ENCODE measurements at regions not wholly inside any gene's neighbourhood (a gene's known extent, or its start where the extent isn't known, plus 50 kb on each side); places are given as distances from the start of the nearest gene placed in this dataset.

- DNase-seq (ENCODE audit: low read depth), result no peak
Observed at GRCh38 chr3:46146548-46146947, 61.6 kb downstream of the CCR1 start.

- no peak for DNase-seq (ENCODE audit: low read depth)
Observed at GRCh38 chr3:46146021-46146420, 62.1 kb downstream of the CCR1 start.

GRCh38 chr3:46145147-46145546 lies 63.0 kb downstream of the CCR1 start:
- no peak for DNase-seq (ENCODE audit: low read depth)

GRCh38 chr3:46143951-46144473 lies 64.1 kb downstream of the CCR1 start:
- no peak for DNase-seq (ENCODE audit: low read depth)

- no peak for DNase-seq (ENCODE audit: low read depth)
Observed at GRCh38 chr3:46141813-46142212, 66.3 kb downstream of the CCR1 start.

DNA sequence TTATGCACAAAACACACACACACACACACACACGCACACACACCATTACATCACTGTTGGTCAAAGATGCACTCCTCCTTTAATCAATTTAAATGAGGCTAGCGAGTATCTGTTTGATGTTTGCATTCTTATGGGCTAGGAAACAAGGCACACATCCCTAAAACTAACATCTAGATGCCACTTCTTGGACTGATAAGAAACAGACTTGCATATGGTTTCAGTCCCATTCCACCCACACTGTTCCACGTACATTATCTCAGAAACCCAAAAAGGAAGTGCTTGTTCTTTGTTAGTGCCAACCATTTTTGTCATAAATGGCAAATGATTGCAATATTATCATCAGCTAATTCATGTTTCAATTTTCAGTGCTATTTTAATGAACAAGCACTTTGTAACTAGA lies 69.5 kb downstream of the CCR1 start:
- DNase-seq (ENCODE audit: low read depth), result no peak

GRCh38 chr3:46135475-46135874 lies 72.6 kb downstream of the CCR1 start:
- DNase-seq (ENCODE audit: low read depth), result peak; percentile 36

- no peak for DNase-seq (ENCODE audit: low read depth)
Observed at GRCh38 chr3:46133285-46133684, 74.8 kb downstream of the CCR1 start.

DNA sequence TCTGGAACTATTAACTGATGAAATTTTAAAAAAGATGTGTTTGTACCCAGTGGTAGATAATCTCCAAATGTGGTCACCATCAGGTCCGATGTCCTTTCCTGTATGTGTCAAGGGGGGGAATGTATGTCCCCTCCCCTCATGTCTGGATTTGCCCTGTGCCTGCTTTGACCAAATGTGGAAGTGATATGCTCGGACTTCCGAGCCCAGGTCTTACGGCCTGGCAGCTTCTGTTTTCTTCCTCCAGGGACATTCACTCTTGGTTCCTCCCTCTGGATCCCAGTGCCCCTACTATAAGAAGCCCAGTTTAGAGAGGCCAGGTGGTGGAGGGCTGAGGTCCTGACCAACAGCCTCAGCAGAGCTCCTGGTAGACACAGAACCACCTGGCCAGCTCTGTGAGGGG lies 75.5 kb downstream of the CCR1 start:
- no peak for DNase-seq (ENCODE audit: low read depth)

DNA sequence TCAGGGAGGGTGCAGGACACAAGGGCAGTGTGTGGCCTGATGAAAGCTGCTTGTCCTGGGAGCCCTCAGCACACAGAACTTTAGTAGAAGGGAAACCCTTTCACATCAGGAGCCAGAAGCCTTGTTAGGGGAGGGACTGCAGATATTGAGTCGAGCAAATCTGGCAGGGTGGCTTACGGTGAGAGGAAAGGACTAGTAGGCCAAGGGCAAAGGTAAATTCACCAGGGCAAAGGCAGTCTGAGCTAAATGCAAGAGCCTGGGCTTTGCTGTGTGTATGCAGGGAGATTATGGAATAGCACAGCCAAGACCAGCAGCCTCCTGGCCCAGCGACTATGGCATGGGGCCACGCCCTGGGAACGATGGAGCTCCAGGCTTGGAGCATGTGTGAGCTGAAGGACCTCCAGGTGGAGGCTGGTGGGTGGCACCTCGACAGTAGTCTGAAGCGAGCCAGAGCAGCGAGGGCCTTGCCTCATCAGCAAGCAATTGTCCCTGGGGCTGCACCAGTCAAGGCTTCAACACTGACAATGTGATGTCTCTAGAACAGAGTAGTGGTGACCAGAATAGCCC lies 76.1 kb downstream of the CCR1 start:
- DNase-seq (ENCODE audit: low read depth), result no peak

DNA sequence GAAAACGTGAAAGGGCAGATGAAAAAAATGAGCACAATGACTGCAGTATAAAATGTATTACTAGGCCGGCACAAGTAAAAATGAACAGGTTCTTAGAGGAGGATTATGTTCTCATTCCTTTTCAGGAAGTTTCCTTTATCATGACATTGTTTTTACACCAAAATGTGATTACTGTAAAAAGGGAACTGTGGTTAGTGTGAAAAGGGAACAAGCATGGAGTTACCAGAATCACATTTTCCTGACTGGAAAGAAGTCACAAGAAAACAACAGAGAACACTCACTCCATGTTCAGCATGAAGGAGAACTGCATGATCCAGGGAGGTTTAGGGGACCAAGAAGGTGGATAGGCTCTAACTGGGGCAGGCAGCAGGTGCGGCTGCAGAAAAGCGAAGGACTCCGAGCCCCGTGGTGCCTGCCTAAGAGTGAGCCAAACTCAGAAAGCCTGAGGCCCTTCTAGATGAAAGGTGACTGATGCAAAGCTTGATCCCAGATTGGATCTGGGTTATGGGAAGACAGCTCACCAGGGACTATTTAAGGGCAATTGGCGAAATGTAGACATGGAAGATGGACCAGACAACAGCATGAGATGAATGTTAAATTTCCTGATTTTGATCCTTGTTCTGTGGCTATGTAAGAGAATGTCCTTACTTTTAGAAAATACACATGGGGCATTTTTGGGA lies 77.3 kb downstream of the CCR1 start:
- no peak for DNase-seq (ENCODE audit: low read depth)

- DNase-seq (ENCODE audit: low read depth), result no peak
Observed at GRCh38 chr3:46129588-46130272, 78.4 kb downstream of the CCR1 start.

DNA sequence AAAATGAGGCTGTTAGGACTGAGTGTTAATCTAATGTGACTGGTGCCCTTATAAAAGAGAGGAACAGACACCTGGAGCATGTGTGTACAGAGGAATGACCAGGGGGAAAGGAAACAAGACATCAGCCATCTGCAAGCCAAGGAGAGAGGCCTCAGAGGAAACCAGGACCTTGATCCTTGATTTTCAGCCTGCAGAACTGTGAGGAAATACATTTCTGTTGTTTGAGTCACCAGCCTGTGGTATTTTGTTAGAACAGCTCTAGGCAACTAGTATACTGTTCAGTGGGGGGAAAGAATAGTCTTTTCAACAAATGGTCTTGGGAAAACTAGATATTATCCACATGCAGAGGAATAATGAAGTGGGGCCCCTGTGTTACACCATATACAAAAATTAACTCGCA lies 80.6 kb downstream of the CCR1 start:
- DNase-seq (ENCODE audit: low read depth), result peak; percentile 94

GRCh38 chr3:46124216-46125177 lies 83.6 kb downstream of the CCR1 start:
- DNase-seq (ENCODE audit: low read depth), result peak; percentile 78

- no peak for DNase-seq (ENCODE audit: low read depth)
Observed at GRCh38 chr3:46123646-46124045, 84.5 kb downstream of the CCR1 start.

- DNase-seq (ENCODE audit: low read depth), result no peak
Observed at GRCh38 chr3:46122091-46122490, 86.0 kb downstream of the CCR1 start.

- DNase-seq (ENCODE audit: low read depth), result no peak
Observed at GRCh38 chr3:46120983-46121382, 87.1 kb downstream of the CCR1 start.

GRCh38 chr3:46119709-46120498 lies 88.2 kb downstream of the CCR1 start:
- DNase-seq (ENCODE audit: low read depth), result no peak

- no peak for DNase-seq (ENCODE audit: low read depth)
Observed at GRCh38 chr3:46119253-46119652, 88.9 kb downstream of the CCR1 start.

- DNase-seq (ENCODE audit: low read depth), result no peak
Observed at GRCh38 chr3:46116996-46117395, 89.7 kb upstream of the XCR1 start.

DNA sequence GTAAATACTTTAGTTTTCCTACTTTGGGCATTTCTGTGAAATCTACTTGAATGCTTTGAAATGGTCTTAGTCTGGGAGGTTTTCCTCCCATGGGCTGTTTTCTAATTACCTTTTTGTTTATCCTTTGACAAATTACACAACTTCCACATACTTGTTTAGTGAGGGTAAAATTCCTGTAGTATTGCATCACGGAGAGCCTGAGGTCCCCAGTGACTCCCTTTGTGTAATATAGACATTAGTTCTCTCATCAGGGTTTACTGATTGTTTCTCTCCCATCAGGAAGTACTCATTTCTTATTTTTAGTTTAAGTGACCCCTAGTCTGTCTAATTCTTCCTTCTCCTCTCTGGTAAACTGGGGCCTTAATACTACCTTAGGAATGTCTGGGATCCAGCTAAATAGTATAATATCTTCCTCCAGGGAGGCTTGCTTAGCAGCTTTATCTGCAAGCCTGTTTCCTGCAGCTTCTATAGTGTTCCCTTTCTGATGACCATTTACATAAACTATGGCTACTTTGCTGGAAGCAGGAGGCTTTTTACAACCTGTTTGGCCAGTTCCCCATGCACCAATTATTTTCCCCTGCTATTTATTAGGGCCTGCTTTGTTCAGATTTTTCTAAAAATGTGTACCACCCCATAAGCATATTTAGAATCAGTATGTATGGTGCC lies 87.2 kb upstream of the XCR1 start:
- DNase-seq (ENCODE audit: low read depth), result peak; percentile 89
